GM23248 (cell line): ENCODE measurements at regions not wholly inside any gene's neighbourhood (a gene's known extent, or its start where the extent isn't known, plus 50 kb on each side); places are given as distances from the start of the nearest gene placed in this dataset.
"Not testable (repeated sequence)": the region's sequence is repeated elsewhere in the genome, so short reads cannot be mapped to it uniquely, and the experiment has no call there.

Experiments
- DNase-seq: peaks from one replicate; pipeline ENCODE4 v3.0.0-alpha.2; 2015
- H2AFZ ChIP-seq: fragments of 200-600 bp; sonication (generic); 2 replicates; pipeline ENCODE4 v1.6.1; 2016; ENCODE audit warnings: antibody characterized with exemption
- H3F3A ChIP-seq: fragments of 200-600 bp; sonication (generic); 2 replicates; pipeline ENCODE4 v1.6.1; 2016; ENCODE audit warnings: mild to moderate bottlenecking, antibody characterized with exemption, mixed run types; ENCODE audit not compliant: insufficient read depth
- H3K27ac ChIP-seq: fragments of 200-600 bp; sonication (generic); 2 replicates; pipeline ENCODE4 v1.5.1; 2016; ENCODE audit warnings: mild to moderate bottlenecking
- H3K27me3 ChIP-seq: fragments of 200-600 bp; sonication (generic); replicated peaks from 2 replicates; pipeline ENCODE4 v1.6.1; 2016; ENCODE audit warnings: mild to moderate bottlenecking; ENCODE audit not compliant: insufficient read depth
- H3K36me3 ChIP-seq: fragments of 200-600 bp; sonication (generic); 2 replicates; pipeline ENCODE4 v1.6.1; 2016; ENCODE audit warnings: low read depth, mild to moderate bottlenecking
- H3K4me1 ChIP-seq: fragments of 200-600 bp; sonication (generic); 2 replicates; pipeline ENCODE4 v1.6.1; 2016; ENCODE audit warnings: mild to moderate bottlenecking; ENCODE audit not compliant: insufficient read depth
- H3K4me2 ChIP-seq: fragments of 200-600 bp; sonication (generic); one replicate; pipeline ENCODE4 v1.6.1; 2016; ENCODE audit warnings: mild to moderate bottlenecking; ENCODE audit not compliant: unreplicated experiment
- H3K4me3 ChIP-seq: fragments of 200-600 bp; sonication (generic); 2 replicates; pipeline ENCODE4 v1.5.1; 2016; ENCODE audit warnings: mild to moderate bottlenecking
- H3K79me2 ChIP-seq: fragments of 200-600 bp; sonication (generic); 2 replicates; pipeline ENCODE4 v1.6.1; 2016; ENCODE audit warnings: mild to moderate bottlenecking; ENCODE audit not compliant: insufficient read depth
- H3K9ac ChIP-seq: fragments of 200-600 bp; sonication (generic); 2 replicates; pipeline ENCODE4 v1.6.1; 2016; ENCODE audit warnings: mild to moderate bottlenecking
- H3K9me2 ChIP-seq: fragments of 200-600 bp; sonication (generic); 2 replicates; pipeline ENCODE4 v1.6.1; 2016; ENCODE audit warnings: mixed run types, mild to moderate bottlenecking, moderate library complexity; ENCODE audit not compliant: insufficient read depth
- H3K9me3 ChIP-seq: fragments of 200-600 bp; sonication (generic); one replicate; pipeline ENCODE4 v1.6.1; 2017; ENCODE audit warnings: low read depth
- H4K20me1 ChIP-seq: fragments of 200-600 bp; sonication (generic); 2 replicates; pipeline ENCODE4 v1.6.0; 2016; ENCODE audit not compliant: insufficient read depth
- EZH2 ChIP-seq: fragments of 200-600 bp; sonication (generic); IDR thresholded peaks from 2 replicates; pipeline ENCODE4 v1.6.1; 2018; ENCODE audit warnings: antibody characterized with exemption, mild to moderate bottlenecking; ENCODE audit not compliant: insufficient read depth, poor library complexity, severe bottlenecking
- EZH2phosphoT487 ChIP-seq: fragments of 200-600 bp; sonication (generic); IDR thresholded peaks from 2 replicates; pipeline ENCODE4 v1.6.1; 2018; ENCODE audit warnings: antibody characterized with exemption, moderate library complexity, mild to moderate bottlenecking, low read depth; ENCODE audit not compliant: insufficient read depth
- WGBS, 2 experiments: methylation state at CpG; one replicate each; pipeline ENCODE4 v1.1.6; 2015 to 2017; ENCODE audit warnings: low lambda C conversion rate in 2 of 2, low coverage in 1 of 2; ENCODE audit errors: missing lambda C conversion rate in 2 of 2; 5-methylcytosine and 5-hydroxymethylcytosine counted together
- in situ Hi-C: fragments of 300-500 bp; cut with MboI; formaldehyde crosslinking; loops from 2 replicates; pipeline ENCODE4 v1.15.0; 2020

- DNase-seq, H3K27me3 ChIP-seq, in situ Hi-C loops, H3K4me3 ChIP-seq, H3K9ac ChIP-seq, H3K79me2 ChIP-seq, H3K4me1 ChIP-seq, H3K9me3 ChIP-seq, H4K20me1 ChIP-seq, H3K4me2 ChIP-seq, H3K27ac ChIP-seq, H3F3A ChIP-seq, H3K36me3 ChIP-seq, H3K9me2 ChIP-seq, H2AFZ ChIP-seq: not testable (repeated sequence)
- 50 to 61% methylated on average over 9 to 12 of the region's 12 CpGs for WGBS, 2 experiments
These were observed 277.0 kb upstream of the TEKT4 start for GRCh38 chr2:94594019-94594836.

- H3F3A ChIP-seq, H3K79me2 ChIP-seq, H3K9me3 ChIP-seq, H2AFZ ChIP-seq, H3K9ac ChIP-seq, DNase-seq, H3K4me2 ChIP-seq, H3K27ac ChIP-seq, H3K9me2 ChIP-seq, H3K27me3 ChIP-seq, H3K4me3 ChIP-seq, H3K4me1 ChIP-seq, in situ Hi-C loops, H3K36me3 ChIP-seq, H4K20me1 ChIP-seq: not testable (repeated sequence)
- WGBS, 2 experiments: 70 to 71% methylated on average over 6 of the region's 6 CpGs
These were observed 275.3 kb upstream of the TEKT4 start for GRCh38 chr2:94595956-94596355.

- H3K9ac ChIP-seq, H3K4me1 ChIP-seq, H2AFZ ChIP-seq, H3K27ac ChIP-seq, H4K20me1 ChIP-seq, H3F3A ChIP-seq, DNase-seq, H3K27me3 ChIP-seq, in situ Hi-C loops, H3K4me2 ChIP-seq, H3K36me3 ChIP-seq, H3K9me2 ChIP-seq, H3K9me3 ChIP-seq, H3K4me3 ChIP-seq, H3K79me2 ChIP-seq: not testable (repeated sequence)
- 39 to 48% methylated on average over 5 to 9 of the region's 9 CpGs for WGBS, 2 experiments
These were observed 273.0 kb upstream of the TEKT4 start for GRCh38 chr2:94598075-94598713.

GRCh38 chr2:94600929-94601328 lies 270.3 kb upstream of the TEKT4 start:
- WGBS, 2 experiments: 58% methylated on average over 4 of the region's 4 CpGs
- not testable (repeated sequence) for DNase-seq

GRCh38 chr2:94602466-94602865 lies 268.8 kb upstream of the TEKT4 start:
- Histone ChIP-seq H3K9me3 (no peaks in the 10 kb centered on the region), H3K9ac (no peak overlapping the region), H2AFZ (no peak overlapping the region), H3K36me3 (no peaks in the 10 kb centered on the region), H3K4me2 (no peak overlapping the region), H4K20me1 (no peaks in the 10 kb centered on the region), H3K79me2 (no peaks in the 10 kb centered on the region), H3K9me2 (no peaks in the 10 kb centered on the region), H3F3A (no peaks in the 10 kb centered on the region), H3K4me3 (no peak overlapping the region), H3K27ac (no peak overlapping the region), H3K4me1 (no peaks in the 10 kb centered on the region), H3K27me3 (no peaks in the 10 kb centered on the region)
- 19 to 38% methylated on average over 7 of the region's 7 CpGs for WGBS, 2 experiments
- TF ChIP-seq EZH2phosphoT487 (no peak), EZH2 (no peak)
- DNase-seq: no peak
- in situ Hi-C loops: no loop called here

More at GRCh38 chr2:94600929-94601328, 270.3 kb upstream of the TEKT4 start:
- H3K27ac ChIP-seq, in situ Hi-C loops, H3K4me3 ChIP-seq, H3K9me3 ChIP-seq, H3K79me2 ChIP-seq, H3K4me2 ChIP-seq, H4K20me1 ChIP-seq, H3F3A ChIP-seq, H2AFZ ChIP-seq, H3K4me1 ChIP-seq, H3K9ac ChIP-seq, H3K27me3 ChIP-seq, H3K9me2 ChIP-seq, H3K36me3 ChIP-seq: not testable (repeated sequence)
